ENCODE measurements at regions not wholly inside any gene's neighbourhood (a gene's known extent, or its start where the extent isn't known, plus 50 kb on each side); places are given as distances from the start of the nearest gene placed in this dataset.
A peak's percentile ranks its signal among the peaks of the same experiment; 100 is the strongest.

DNA sequence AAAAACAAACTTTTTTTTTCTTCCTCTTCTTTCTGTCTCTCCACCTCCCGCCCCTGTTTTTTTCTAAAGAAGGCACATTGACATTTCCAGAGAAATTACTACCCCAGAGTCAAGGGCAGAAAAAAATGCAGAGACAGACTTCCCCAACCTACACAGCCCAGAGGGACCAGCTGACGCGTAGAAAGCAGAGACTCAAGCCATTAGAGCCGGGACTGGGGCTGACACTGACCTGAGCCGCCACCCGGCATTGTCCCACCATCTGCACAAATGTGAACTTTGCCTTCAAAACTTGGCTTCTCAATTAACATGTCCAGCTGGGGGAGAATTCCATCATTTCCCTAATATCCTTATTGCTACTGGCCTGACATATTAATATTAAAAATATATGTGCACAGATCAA, 385.6 kb downstream of the NR2F2 start:
- no peak for TF ChIP-seq EP300 (IDR thresholded peaks at IDR 0.05)
- no peak for TF ChIP-seq POLR2A (IDR thresholded peaks at IDR 0.05)
- TF ChIP-seq, protein P1, sequence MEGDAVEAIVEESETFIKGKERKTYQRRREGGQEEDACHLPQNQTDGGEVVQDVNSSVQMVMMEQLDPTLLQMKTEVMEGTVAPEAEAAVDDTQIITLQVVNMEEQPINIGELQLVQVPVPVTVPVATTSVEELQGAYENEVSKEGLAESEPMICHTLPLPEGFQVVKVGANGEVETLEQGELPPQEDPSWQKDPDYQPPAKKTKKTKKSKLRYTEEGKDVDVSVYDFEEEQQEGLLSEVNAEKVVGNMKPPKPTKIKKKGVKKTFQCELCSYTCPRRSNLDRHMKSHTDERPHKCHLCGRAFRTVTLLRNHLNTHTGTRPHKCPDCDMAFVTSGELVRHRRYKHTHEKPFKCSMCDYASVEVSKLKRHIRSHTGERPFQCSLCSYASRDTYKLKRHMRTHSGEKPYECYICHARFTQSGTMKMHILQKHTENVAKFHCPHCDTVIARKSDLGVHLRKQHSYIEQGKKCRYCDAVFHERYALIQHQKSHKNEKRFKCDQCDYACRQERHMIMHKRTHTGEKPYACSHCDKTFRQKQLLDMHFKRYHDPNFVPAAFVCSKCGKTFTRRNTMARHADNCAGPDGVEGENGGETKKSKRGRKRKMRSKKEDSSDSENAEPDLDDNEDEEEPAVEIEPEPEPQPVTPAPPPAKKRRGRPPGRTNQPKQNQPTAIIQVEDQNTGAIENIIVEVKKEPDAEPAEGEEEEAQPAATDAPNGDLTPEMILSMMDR (IDR thresholded peaks at IDR 0.05) = no peak
- H3K9me3 ChIP-seq = no peaks in the 10 kb centered on the region
- H3K27ac ChIP-seq = peak overlapping the region in 1 of 4 donors; percentile 25
- no peak for DNase-seq (ENCODE audit: low spot score in 2 of 2)
- WGBS, 2 donors = 38 to 47% methylated on average over 6 of the region's 6 CpGs
- H3K4me1 ChIP-seq = no peaks in the 10 kb centered on the region
- H3K4me3 ChIP-seq = no peak overlapping the region
- H3K27me3 ChIP-seq = no peaks in the 10 kb centered on the region
- no peaks in the 10 kb centered on the region for H3K36me3 ChIP-seq

DNA sequence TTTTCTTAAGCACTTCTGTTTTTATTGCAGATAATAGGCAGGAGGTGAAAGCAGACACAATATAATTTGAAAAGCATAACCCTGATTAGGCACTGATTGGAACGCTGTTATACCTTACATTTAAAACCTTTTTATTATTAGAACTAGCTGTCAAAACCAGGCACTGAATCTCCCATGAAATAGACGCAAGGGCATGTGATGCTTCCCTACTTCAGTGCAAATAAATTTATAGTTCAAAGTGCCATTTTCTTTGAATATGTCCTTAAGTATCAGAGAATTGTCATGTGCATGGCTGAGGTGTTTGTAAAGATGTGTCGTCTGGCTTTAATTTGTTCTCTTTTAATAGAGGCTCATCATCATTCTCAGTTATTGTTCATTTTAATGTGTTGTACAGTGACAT, 386.0 kb downstream of the NR2F2 start:
- H3K36me3 ChIP-seq = no peaks in the 10 kb centered on the region
- no peak overlapping the region for H3K4me3 ChIP-seq
- 87 to 93% methylated on average over 3 of the region's 3 CpGs for WGBS, 2 donors
- DNase-seq (ENCODE audit: low spot score in 2 of 2) = no peak
- no peaks in the 10 kb centered on the region for H3K4me1 ChIP-seq
- H3K9me3 ChIP-seq = no peaks in the 10 kb centered on the region
- H3K27ac ChIP-seq = no peak overlapping the region
- no peaks in the 10 kb centered on the region for H3K27me3 ChIP-seq
- TF ChIP-seq POLR2A (IDR thresholded peaks at IDR 0.05) (no peak), EP300 (IDR thresholded peaks at IDR 0.05) (no peak)
- TF ChIP-seq, protein P1 (IDR thresholded peaks at IDR 0.05) = no peak

DNA sequence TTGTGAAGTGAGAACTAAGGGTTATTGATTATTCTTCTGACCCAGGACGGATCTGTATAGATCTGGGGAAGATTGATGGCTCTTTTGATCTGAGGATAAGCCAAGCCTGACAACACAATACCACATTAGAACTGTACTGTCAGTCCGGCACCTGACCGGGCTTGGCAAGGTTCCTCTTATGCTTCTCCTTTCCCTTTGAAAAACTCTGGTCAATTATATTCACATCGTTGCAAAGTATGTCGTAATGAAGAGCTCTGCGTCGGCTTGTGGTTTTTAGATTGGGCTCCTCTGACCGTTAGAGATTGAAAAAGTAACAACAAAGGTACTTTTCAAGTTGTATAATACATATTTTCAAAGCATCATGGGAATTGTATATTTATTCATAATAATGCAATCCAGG, 389.8 kb downstream of the NR2F2 start:
- H3K4me3 ChIP-seq = no peak overlapping the region
- H3K27me3 ChIP-seq = no peaks in the 10 kb centered on the region
- H3K36me3 ChIP-seq = no peaks in the 10 kb centered on the region
- no peak for DNase-seq (ENCODE audit: low spot score in 2 of 2)
- no peaks in the 10 kb centered on the region for H3K9me3 ChIP-seq
- H3K4me1 ChIP-seq = no peaks in the 10 kb centered on the region
- TF ChIP-seq EP300 (IDR thresholded peaks at IDR 0.05) (no peak), POLR2A (IDR thresholded peaks at IDR 0.05) (no peak)
- TF ChIP-seq, protein P1 (IDR thresholded peaks at IDR 0.05) = no peak
- H3K27ac ChIP-seq = no peak overlapping the region
- 60 to 75% methylated on average over 8 of the region's 8 CpGs for WGBS, 2 donors

DNA sequence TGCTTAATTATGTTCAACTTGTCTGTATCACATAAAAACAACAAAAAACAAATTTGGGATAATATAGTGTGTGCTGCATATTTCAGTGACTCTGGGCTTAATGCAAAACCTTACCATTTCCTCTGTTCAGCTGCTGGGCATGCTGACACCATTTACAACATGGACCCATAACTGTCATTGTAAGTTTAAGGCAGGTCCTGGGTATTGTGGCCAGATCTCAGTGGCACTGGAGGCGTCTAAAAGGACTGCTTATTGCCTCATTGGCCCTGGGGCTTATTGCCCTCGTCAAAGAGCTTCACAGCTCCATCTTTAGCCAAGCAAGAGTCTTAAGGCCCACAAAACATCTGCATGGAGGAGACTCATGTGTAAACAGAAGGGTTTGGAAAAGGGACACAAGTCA, 390.2 kb downstream of the NR2F2 start:
- no peaks in the 10 kb centered on the region for H3K4me1 ChIP-seq
- H3K9me3 ChIP-seq = no peaks in the 10 kb centered on the region
- no peaks in the 10 kb centered on the region for H3K27me3 ChIP-seq
- H3K36me3 ChIP-seq = no peaks in the 10 kb centered on the region
- no peak overlapping the region for H3K4me3 ChIP-seq
- no peak overlapping the region for H3K27ac ChIP-seq
- no peak for DNase-seq (ENCODE audit: low spot score in 2 of 2)
- TF ChIP-seq EP300 (IDR thresholded peaks at IDR 0.05) (no peak), POLR2A (IDR thresholded peaks at IDR 0.05) (no peak)
- TF ChIP-seq, protein P1 (IDR thresholded peaks at IDR 0.05) = no peak
- 76 to 86% methylated on average over 1 to 2 of the region's 2 CpGs for WGBS, 2 donors

DNA sequence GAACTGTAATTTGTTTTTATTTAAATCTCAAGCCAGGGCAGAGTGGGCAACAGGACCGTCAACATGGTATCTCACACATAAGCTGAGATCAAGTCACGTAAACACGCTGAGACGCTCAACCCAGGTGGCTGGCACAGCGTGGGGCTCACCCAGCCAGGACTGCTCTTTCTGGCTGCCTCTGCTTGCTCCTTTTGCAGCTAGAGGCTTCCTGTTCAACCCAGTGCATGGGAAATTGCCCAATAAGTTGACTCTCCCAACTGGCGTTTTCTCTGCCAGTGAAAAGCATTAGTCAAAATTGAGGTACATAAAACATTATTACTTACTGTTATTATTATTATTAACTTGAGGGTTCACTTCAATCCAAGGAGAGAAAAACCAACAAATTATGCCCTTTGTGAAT, 398.1 kb downstream of the NR2F2 start:
- no peak overlapping the region for H3K4me3 ChIP-seq
- 76 to 80% methylated on average over 6 of the region's 6 CpGs for WGBS, 2 donors
- TF ChIP-seq EP300 (IDR thresholded peaks at IDR 0.05) (no peak), POLR2A (IDR thresholded peaks at IDR 0.05) (no peak)
- TF ChIP-seq, protein P1 (IDR thresholded peaks at IDR 0.05) = no peak
- no peaks in the 10 kb centered on the region for H3K36me3 ChIP-seq
- H3K27ac ChIP-seq = no peak overlapping the region
- DNase-seq (ENCODE audit: low spot score in 2 of 2) = no peak
- no peaks in the 10 kb centered on the region for H3K9me3 ChIP-seq
- no peaks in the 10 kb centered on the region for H3K27me3 ChIP-seq
- no peaks in the 10 kb centered on the region for H3K4me1 ChIP-seq

All from tibial nerve (tissue), 4 donors.